Body of pancreas (tissue), 4 donors: ENCODE measurements at regions not wholly inside any gene's neighbourhood (a gene's known extent, or its start where the extent isn't known, plus 50 kb on each side); places are given as distances from the start of the nearest gene placed in this dataset.

Experiments
- CTCF ChIP-seq, 7 experiments: fragments of 450-650 bp in 4 of 7; fragments of 200-600 bp in 3 of 7; sonication (generic) in 3 of 7; IDR thresholded peaks; one replicate each; pipeline ENCODE4 v1.5.1; 2016 to 2019; ENCODE audit warnings: antibody characterized with exemption in 7 of 7
- POLR2A ChIP-seq, 3 donors: fragments of 450-650 bp; IDR thresholded peaks; one replicate each; pipeline ENCODE4 v1.6.1; 2016; ENCODE audit warnings: antibody characterized with exemption in 3 of 3, mild to moderate bottlenecking in 2 of 3

GRCh38 chr14:21882226-21882625 is 208.6 kb upstream of the OR4E1 start:
- TF ChIP-seq POLR2A (IDR thresholded peaks at IDR 0.05), result no peak
- TF ChIP-seq CTCF (IDR thresholded peaks at IDR 0.05), result no peak
